Urinary bladder (tissue), 3 donors: ENCODE measurements at regions not wholly inside any gene's neighbourhood (a gene's known extent, or its start where the extent isn't known, plus 50 kb on each side); places are given as distances from the start of the nearest gene placed in this dataset.

ENCODE experiments used
- DNase-seq: peaks from one replicate; pipeline ENCODE4 v3.0.0-alpha.2; 2015; ENCODE audit errors: extremely low spot score
- H3K27ac ChIP-seq: one replicate; pipeline ENCODE4 v1.5.1; 2013; ENCODE audit warnings: low read depth, mild to moderate bottlenecking, moderate library complexity
- H3K36me3 ChIP-seq: one replicate; pipeline ENCODE4 v1.6.1; 2013; ENCODE audit warnings: mild to moderate bottlenecking, moderate library complexity; ENCODE audit not compliant: insufficient read depth
- H3K4me1 ChIP-seq: one replicate; pipeline ENCODE4 v1.6.1; 2013; ENCODE audit warnings: mild to moderate bottlenecking, moderate library complexity; ENCODE audit not compliant: insufficient read depth
- H3K4me3 ChIP-seq: one replicate; pipeline ENCODE4 v1.5.1; 2013; ENCODE audit warnings: low read depth, low read length
- WGBS: extraction: QIAGEN DNeasy Blood & Tissue Kit; methylation state at CpG from one replicate; pipeline ENCODE4 v1.1.7; 2013; 5-methylcytosine and 5-hydroxymethylcytosine counted together
- donor health status: healthy with polysubstance abuse.
- donor health status: healthy.

- WGBS = 76% methylated on average over 2 of the region's 2 CpGs
- Histone ChIP-seq H3K4me1 (no peaks in the 10 kb centered on the region), H3K36me3 (no peaks in the 10 kb centered on the region), H3K4me3 (no peak overlapping the region), H3K27ac (no peak overlapping the region)
- no peak for DNase-seq
Observed at GRCh38 chr4:31125496-31125895, 405.3 kb downstream of the PCDH7 start.

GRCh38 chr4:31126881-31127398 lies 406.8 kb downstream of the PCDH7 start:
- H3K36me3 ChIP-seq = no peaks in the 10 kb centered on the region
- no peaks in the 10 kb centered on the region for H3K4me1 ChIP-seq
- H3K27ac ChIP-seq = no peak overlapping the region
- H3K4me3 ChIP-seq = no peak overlapping the region
- DNase-seq = no peak
- WGBS = 91% methylated on average over 5 of the region's 5 CpGs

DNA sequence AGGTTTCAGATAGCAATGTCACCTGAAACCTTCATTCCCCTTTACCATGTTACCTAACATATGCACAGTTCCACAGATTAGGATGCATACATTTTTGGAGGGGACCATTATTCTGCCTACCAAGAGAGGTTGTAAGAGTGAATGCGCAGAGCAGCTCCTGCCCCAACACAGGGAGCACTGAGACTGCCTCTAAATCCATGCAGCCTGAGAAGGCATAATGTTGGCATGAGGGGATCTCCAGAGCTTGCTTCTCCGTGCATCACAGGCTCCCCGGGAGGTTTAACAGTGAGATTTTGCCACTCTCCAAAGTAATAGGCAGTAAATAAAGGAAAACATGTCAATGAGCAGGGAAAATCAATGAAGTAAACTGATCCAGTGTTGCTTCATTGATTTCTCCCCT lies 410.8 kb downstream of the PCDH7 start:
- no peak for DNase-seq
- Histone ChIP-seq H3K4me3 (no peak overlapping the region), H3K36me3 (no peaks in the 10 kb centered on the region), H3K27ac (no peak overlapping the region), H3K4me1 (no peaks in the 10 kb centered on the region)
- 91% methylated on average over 3 of the region's 3 CpGs for WGBS

GRCh38 chr4:31134720-31135119 lies 414.6 kb downstream of the PCDH7 start:
- WGBS = 81% methylated on average over 1 of the region's 1 CpG
- DNase-seq = no peak
- no peak overlapping the region for H3K27ac ChIP-seq
- H3K36me3 ChIP-seq = no peaks in the 10 kb centered on the region
- H3K4me3 ChIP-seq = no peak overlapping the region
- no peaks in the 10 kb centered on the region for H3K4me1 ChIP-seq

- no peak for DNase-seq
- WGBS = 89% methylated on average over 1 of the region's 1 CpG
- H3K27ac ChIP-seq = no peak overlapping the region
- no peaks in the 10 kb centered on the region for H3K36me3 ChIP-seq
- H3K4me3 ChIP-seq = no peak overlapping the region
- no peaks in the 10 kb centered on the region for H3K4me1 ChIP-seq
Observed at GRCh38 chr4:31139767-31140166, 419.6 kb downstream of the PCDH7 start.

GRCh38 chr4:31141095-31141831 lies 421.1 kb downstream of the PCDH7 start:
- H3K4me1 ChIP-seq = no peaks in the 10 kb centered on the region
- H3K4me3 ChIP-seq = no peak overlapping the region
- no peak for DNase-seq
- WGBS = 58% methylated on average over 4 of the region's 4 CpGs
- no peaks in the 10 kb centered on the region for H3K36me3 ChIP-seq
- no peak overlapping the region for H3K27ac ChIP-seq

- no peak overlapping the region for H3K27ac ChIP-seq
- no peak overlapping the region for H3K4me3 ChIP-seq
- no peaks in the 10 kb centered on the region for H3K36me3 ChIP-seq
- WGBS = 95% methylated on average over 1 of the region's 1 CpG
- no peaks in the 10 kb centered on the region for H3K4me1 ChIP-seq
- no peak for DNase-seq
Observed at GRCh38 chr4:31141832-31142142, 421.6 kb downstream of the PCDH7 start.

DNA sequence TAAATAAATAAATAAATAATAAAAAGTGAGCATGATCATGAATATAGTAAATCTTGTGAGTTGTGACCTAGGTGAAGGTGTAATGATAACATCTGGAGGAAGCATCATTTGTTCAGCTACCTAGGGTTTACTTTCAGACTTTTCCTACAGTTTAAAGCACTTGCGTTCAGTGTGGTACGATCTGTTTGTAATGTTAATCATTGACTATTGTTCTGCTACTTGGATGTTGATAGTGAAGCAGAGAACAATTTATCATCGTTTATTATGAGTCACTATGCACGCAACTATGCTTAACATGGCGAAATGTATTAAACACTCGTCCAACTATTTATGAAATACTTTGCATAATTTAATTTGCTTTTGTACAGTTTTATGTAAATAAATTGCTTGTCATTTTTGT lies 426.2 kb downstream of the PCDH7 start:
- no peak for DNase-seq
- WGBS = 89% methylated on average over 6 of the region's 6 CpGs

GRCh38 chr4:31148990-31149389 lies 428.8 kb downstream of the PCDH7 start:
- no peak overlapping the region for H3K27ac ChIP-seq
- WGBS = 50% methylated on average over 1 of the region's 1 CpG
- no peaks in the 10 kb centered on the region for H3K4me1 ChIP-seq
- H3K36me3 ChIP-seq = no peaks in the 10 kb centered on the region
- DNase-seq = no peak
- H3K4me3 ChIP-seq = no peak overlapping the region

More for the DNA sequence above, 426.2 kb downstream of the PCDH7 start:
- Histone ChIP-seq H3K27ac (no peak overlapping the region), H3K4me3 (no peak overlapping the region), H3K4me1 (no peaks in the 10 kb centered on the region), H3K36me3 (no peaks in the 10 kb centered on the region)

- Histone ChIP-seq H3K4me3 (no peak overlapping the region), H3K4me1 (no peaks in the 10 kb centered on the region), H3K36me3 (no peaks in the 10 kb centered on the region), H3K27ac (no peak overlapping the region)
- no peak for DNase-seq
- WGBS = 88% methylated on average over 1 of the region's 1 CpG
Observed at GRCh38 chr4:31156221-31156620, 436.1 kb downstream of the PCDH7 start.

- Histone ChIP-seq H3K4me3 (no peak overlapping the region), H3K4me1 (no peaks in the 10 kb centered on the region), H3K27ac (no peak overlapping the region), H3K36me3 (no peaks in the 10 kb centered on the region)
- no peak for DNase-seq
- 82% methylated on average over 3 of the region's 3 CpGs for WGBS
Observed at GRCh38 chr4:31160146-31160545, 440.0 kb downstream of the PCDH7 start.

DNA sequence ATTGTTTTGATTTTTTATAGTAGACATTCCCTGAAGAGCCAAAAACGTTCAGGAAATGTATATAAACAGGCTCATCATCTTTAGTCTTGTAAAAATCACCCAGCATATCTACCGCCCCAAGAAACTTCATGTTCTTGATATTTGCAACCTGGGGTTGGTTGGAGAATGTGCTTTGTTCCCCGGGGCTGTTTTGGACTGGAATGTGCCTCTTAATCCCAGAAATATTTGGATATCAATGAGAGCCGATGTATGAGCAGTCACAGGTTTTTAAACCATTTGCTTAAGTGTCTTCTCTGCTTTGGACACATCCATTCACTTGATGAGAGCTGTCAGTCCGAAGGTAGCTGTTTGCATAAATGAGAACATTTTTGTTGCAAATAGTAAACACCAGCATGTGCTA lies 449.7 kb downstream of the PCDH7 start:
- Histone ChIP-seq H3K4me3 (no peak overlapping the region), H3K36me3 (no peaks in the 10 kb centered on the region), H3K27ac (no peak overlapping the region), H3K4me1 (no peaks in the 10 kb centered on the region)
- DNase-seq = no peak
- WGBS = 36% methylated on average over 5 of the region's 5 CpGs

DNA sequence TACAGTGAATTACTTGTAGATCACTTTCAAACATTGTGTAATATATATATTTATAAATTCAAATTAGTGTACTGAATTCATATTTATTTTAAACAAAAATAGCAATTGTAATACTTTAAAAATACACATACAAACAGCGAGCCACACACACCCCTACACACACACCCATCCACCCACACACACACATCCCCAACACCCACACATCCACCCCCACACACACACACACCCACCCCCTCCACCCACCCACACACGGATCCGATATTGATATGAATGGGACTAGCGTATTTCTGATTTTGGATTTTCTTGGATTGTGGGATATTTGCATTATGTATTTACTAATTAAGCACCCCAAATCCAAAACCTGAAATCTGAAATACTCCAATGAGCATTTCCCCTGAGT lies 451.2 kb downstream of the PCDH7 start:
- no peak overlapping the region for H3K4me3 ChIP-seq
- DNase-seq = no peak
- H3K27ac ChIP-seq = no peak overlapping the region
- 95% methylated on average over 4 of the region's 4 CpGs for WGBS
- no peaks in the 10 kb centered on the region for H3K36me3 ChIP-seq
- no peaks in the 10 kb centered on the region for H3K4me1 ChIP-seq

- WGBS = 95% methylated on average over 5 of the region's 5 CpGs
- H3K36me3 ChIP-seq = no peaks in the 10 kb centered on the region
- DNase-seq = no peak
- H3K4me1 ChIP-seq = no peaks in the 10 kb centered on the region
- no peak overlapping the region for H3K4me3 ChIP-seq
- no peak overlapping the region for H3K27ac ChIP-seq
Observed at GRCh38 chr4:31175242-31175910, 455.2 kb downstream of the PCDH7 start.
